Mesodermal cell (in vitro differentiated cells): ENCODE measurements at regions not wholly inside any gene's neighbourhood (a gene's known extent, or its start where the extent isn't known, plus 50 kb on each side); places are given as distances from the start of the nearest gene placed in this dataset.

ENCODE experiments used
- H3K27ac ChIP-seq: 2 replicates; pipeline ENCODE4 v1.7.0; 2013; ENCODE audit warnings: mild to moderate bottlenecking, low read depth, low read length, moderate library complexity; ENCODE audit not compliant: severe bottlenecking
- H3K36me3 ChIP-seq: 2 replicates; pipeline ENCODE4 v1.7.1; 2013; ENCODE audit warnings: mild to moderate bottlenecking, low read length, moderate library complexity; ENCODE audit not compliant: control insufficient read depth, insufficient read depth
- H3K4me1 ChIP-seq: one replicate; pipeline ENCODE4 v1.7.1; 2013; ENCODE audit warnings: mild to moderate bottlenecking, low read length; ENCODE audit not compliant: insufficient read depth, control insufficient read depth, poor library complexity, severe bottlenecking
- H3K4me3 ChIP-seq: 2 replicates; pipeline ENCODE4 v1.7.0; 2013; ENCODE audit warnings: low read length, control low read depth, mild to moderate bottlenecking; ENCODE audit not compliant: insufficient read depth, poor library complexity, severe bottlenecking; ENCODE audit errors: extremely low read depth
- H3K9me3 ChIP-seq: 2 replicates; pipeline ENCODE4 v1.7.1; 2013; ENCODE audit warnings: mild to moderate bottlenecking, low read length, moderate library complexity; ENCODE audit not compliant: control insufficient read depth
- WGBS, 2 experiments: methylation state at CpG; one replicate each; pipeline ENCODE4 v1.1.5; 2013; ENCODE audit warnings: missing lambda C conversion rate in 2 of 2; ENCODE audit not compliant: insufficient coverage in 2 of 2; 5-methylcytosine and 5-hydroxymethylcytosine counted together

DNA sequence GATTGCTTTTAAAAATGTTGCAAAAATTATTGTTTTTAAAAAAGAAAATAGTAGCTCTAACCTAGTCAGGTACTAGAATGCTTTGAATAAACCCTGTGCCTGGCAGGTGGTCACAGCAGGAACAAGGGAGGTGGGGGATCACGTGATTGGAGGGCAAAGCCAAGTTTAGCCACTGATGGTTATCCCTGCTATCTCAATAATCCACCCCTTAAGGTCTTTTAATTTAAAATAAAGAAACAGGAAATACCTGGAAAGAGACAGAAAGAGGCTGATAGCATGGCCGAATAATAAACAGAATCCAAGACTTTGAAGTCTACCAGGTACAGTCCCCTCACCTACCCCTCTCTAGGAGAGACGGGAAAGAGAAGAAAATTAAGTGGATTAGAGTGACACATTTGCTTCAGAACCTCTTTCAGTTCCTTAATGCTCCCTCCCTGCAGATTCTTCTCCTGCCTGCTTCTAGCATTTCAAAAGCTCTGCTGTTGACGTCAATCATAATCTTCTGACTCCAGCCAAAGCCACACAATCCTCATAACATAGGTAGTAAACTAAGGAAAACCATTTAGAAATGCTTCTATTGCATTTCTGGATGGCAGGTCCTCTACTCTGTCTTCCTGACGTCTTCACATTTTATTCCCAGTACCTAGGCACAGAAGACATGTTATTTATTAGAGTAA, 303.4 kb upstream of the MME start:
- H3K36me3 ChIP-seq: no peaks in the 10 kb centered on the region
- no peaks in the 10 kb centered on the region for H3K4me1 ChIP-seq
- no peak overlapping the region for H3K4me3 ChIP-seq
- WGBS, 2 experiments: 60% methylated on average over 1 of the region's 5 CpGs; no CpG with 5 or more reads in 1 of the 2 experiments
- H3K27ac ChIP-seq: no peak overlapping the region
- H3K9me3 ChIP-seq: no peaks in the 10 kb centered on the region

GRCh38 chr3:154775821-154776548, 304.1 kb upstream of the MME start:
- WGBS, 2 experiments: 44 to 67% methylated on average over 1 of the region's 1 CpG

GRCh38 chr3:154766765-154767503, 313.2 kb upstream of the MME start:
- WGBS, 2 experiments: 88 to 90% methylated on average over 5 of the region's 5 CpGs
- H3K36me3 ChIP-seq: no peaks in the 10 kb centered on the region
- H3K27ac ChIP-seq: no peak overlapping the region
- H3K4me3 ChIP-seq: no peak overlapping the region
- H3K9me3 ChIP-seq: peaks cover 7% of the 10 kb centered on the region
- H3K4me1 ChIP-seq: no peaks in the 10 kb centered on the region

More at GRCh38 chr3:154775821-154776548, 304.1 kb upstream of the MME start:
- Histone ChIP-seq H3K9me3 (no peaks in the 10 kb centered on the region), H3K36me3 (no peaks in the 10 kb centered on the region), H3K27ac (no peak overlapping the region), H3K4me3 (no peak overlapping the region), H3K4me1 (no peaks in the 10 kb centered on the region)

GRCh38 chr3:154764856-154765640, 315.1 kb upstream of the MME start:
- no peak overlapping the region for H3K27ac ChIP-seq
- no peak overlapping the region for H3K4me3 ChIP-seq
- peaks cover 7% of the 10 kb centered on the region for H3K9me3 ChIP-seq
- H3K4me1 ChIP-seq: no peaks in the 10 kb centered on the region
- no CpG with 5 or more reads among the region's 3 CpGs for WGBS, 2 experiments
- H3K36me3 ChIP-seq: no peaks in the 10 kb centered on the region

DNA sequence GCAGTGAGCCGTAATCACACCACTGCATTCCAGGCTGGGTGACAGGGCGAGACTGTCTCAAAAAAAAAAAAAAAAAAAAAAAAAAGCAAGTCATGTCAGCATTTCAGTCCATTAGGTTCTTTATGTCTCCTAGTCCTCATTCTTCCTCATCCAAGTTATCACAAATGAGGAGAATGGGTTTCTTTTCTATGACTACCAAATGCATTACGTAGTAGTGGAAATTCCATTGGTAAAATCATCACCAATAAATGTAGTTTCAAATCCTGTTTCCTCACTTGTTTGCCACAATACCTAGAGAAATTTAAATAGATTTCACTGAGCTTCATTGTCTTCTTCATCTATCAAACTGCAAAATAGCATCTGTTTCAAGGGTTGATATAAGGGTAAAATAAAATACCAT, 317.6 kb upstream of the MME start:
- H3K9me3 ChIP-seq: peaks cover 7% of the 10 kb centered on the region
- H3K4me3 ChIP-seq: no peak overlapping the region
- no peaks in the 10 kb centered on the region for H3K4me1 ChIP-seq
- 86% methylated on average over 1 of the region's 3 CpGs; no CpG with 5 or more reads in 1 of the 2 experiments for WGBS, 2 experiments
- no peak overlapping the region for H3K27ac ChIP-seq
- H3K36me3 ChIP-seq: no peaks in the 10 kb centered on the region

GRCh38 chr3:154759966-154760365, 320.2 kb upstream of the MME start:
- no peak overlapping the region for H3K4me3 ChIP-seq
- H3K27ac ChIP-seq: no peak overlapping the region
- no peaks in the 10 kb centered on the region for H3K4me1 ChIP-seq
- 100% methylated on average over 1 of the region's 3 CpGs; no CpG with 5 or more reads in 1 of the 2 experiments for WGBS, 2 experiments
- H3K9me3 ChIP-seq: no peaks in the 10 kb centered on the region
- no peaks in the 10 kb centered on the region for H3K36me3 ChIP-seq

DNA sequence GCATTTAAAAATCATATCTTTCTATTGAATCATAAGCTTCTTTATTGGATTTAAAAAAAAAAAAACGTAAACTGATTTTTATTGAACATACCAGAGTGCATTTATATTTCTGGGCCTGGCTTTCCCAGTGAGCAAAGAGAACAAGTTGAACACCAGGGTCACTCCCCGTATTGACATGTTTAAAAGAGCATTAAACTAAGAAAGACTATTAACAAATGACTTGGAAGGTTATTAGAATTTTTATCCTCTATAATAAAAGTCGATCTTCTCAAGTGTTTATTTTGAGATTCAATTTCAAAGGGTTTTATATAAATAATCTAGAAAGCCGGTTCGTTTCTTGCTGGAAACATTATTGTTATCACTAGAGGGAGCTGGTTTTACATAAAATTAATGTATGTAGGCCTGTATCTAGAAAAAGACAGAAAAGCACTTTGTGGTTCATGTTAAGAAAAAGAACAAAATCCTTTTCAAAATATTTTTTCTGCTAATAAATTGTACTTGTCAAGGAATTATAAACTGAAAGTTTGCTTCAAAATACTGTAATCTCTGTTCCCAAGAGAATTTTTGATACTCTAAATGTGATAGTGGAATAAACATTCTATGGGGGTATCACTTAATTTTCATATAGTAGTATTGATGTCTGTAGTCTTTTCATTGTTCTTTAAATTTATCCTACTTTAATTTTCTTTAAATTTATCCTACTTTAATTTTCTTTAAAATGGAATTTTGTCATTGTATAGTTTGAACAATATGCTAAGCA, 321.8 kb upstream of the MME start:
- WGBS, 2 experiments: 80% methylated on average over 2 of the region's 5 CpGs; no CpG with 5 or more reads in 1 of the 2 experiments
- Histone ChIP-seq H3K36me3 (no peaks in the 10 kb centered on the region), H3K4me1 (no peaks in the 10 kb centered on the region), H3K4me3 (no peak overlapping the region), H3K27ac (no peak overlapping the region), H3K9me3 (no peaks in the 10 kb centered on the region)

- H3K4me3 ChIP-seq: no peak overlapping the region
- 100% methylated on average over 1 of the region's 1 CpG; no CpG with 5 or more reads in 1 of the 2 experiments for WGBS, 2 experiments
- H3K4me1 ChIP-seq: no peaks in the 10 kb centered on the region
- no peaks in the 10 kb centered on the region for H3K9me3 ChIP-seq
- no peaks in the 10 kb centered on the region for H3K36me3 ChIP-seq
- no peak overlapping the region for H3K27ac ChIP-seq
These were observed 323.1 kb upstream of the GPR149 start for GRCh38 chr3:154753101-154753500.

- H3K9me3 ChIP-seq: no peaks in the 10 kb centered on the region
- H3K4me3 ChIP-seq: no peak overlapping the region
- WGBS, 2 experiments: 83 to 87% methylated on average over 2 of the region's 3 CpGs
- no peaks in the 10 kb centered on the region for H3K4me1 ChIP-seq
- no peaks in the 10 kb centered on the region for H3K36me3 ChIP-seq
- no peak overlapping the region for H3K27ac ChIP-seq
These were observed 319.5 kb upstream of the GPR149 start for GRCh38 chr3:154749514-154749913.

- Histone ChIP-seq H3K27ac (no peak overlapping the region), H3K4me1 (no peaks in the 10 kb centered on the region), H3K9me3 (no peaks in the 10 kb centered on the region), H3K36me3 (no peaks in the 10 kb centered on the region), H3K4me3 (no peak overlapping the region)
- no CpG with 5 or more reads among the region's 1 CpG for WGBS, 2 experiments
These were observed 315.9 kb upstream of the GPR149 start for GRCh38 chr3:154745929-154746328.
